HG02973 (cell line): ENCODE measurements at regions not wholly inside any gene's neighbourhood (a gene's known extent, or its start where the extent isn't known, plus 50 kb on each side); places are given as distances from the start of the nearest gene placed in this dataset.
"Not testable (repeated sequence)": the region's sequence is repeated elsewhere in the genome, so short reads cannot be mapped to it uniquely, and the experiment has no call there.

Source experiments
- ATAC-seq: cut with Tn5 transposase; IDR thresholded peaks from one replicate; pipeline ENCODE4 v1.9.1; 2021; ENCODE audit warnings: moderate library complexity; ENCODE audit not compliant: unreplicated experiment

DNA sequence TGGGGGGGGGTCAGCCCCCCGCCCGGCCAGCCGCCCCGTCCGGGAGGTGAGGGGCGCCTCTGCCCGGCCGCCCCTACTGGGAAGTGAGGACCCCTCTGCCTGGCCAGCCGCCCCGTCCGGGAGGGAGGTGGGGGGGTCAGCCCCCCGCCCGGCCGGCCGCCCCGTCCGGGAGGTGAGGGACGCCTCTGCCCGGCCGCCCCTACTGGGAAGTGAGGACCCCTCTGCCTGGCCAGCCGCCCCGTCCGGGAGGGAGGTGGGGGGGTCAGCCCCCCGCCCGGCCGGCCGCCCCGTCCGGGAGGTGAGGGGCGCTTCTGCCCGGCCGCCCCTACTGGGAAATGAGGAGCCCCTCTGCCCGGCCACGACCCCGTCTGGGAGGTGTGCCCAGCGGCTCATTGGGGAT, 210.7 kb upstream of the RPL34 start:
- not testable (repeated sequence) for ATAC-seq

DNA sequence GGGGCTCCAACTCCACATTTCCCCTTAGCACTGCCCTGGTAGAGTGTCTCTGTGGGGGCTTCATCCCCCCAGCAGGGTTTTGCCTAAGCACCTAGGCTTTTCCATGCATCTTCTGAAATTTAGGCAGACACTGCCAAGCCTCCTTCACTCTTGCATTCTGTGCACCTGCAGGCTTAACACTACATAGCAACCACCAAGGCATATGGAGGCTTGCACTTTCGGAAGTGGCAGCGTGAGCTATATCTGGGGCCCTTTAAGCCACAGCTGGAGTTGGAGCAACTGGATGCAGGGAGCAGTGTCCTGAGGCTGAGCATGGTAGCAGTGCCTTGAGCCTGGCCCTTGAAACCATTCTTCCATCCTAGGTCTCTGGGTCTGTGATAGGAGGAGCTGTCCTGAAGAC, 214.8 kb upstream of the RPL34 start:
- ATAC-seq = no peak

DNA sequence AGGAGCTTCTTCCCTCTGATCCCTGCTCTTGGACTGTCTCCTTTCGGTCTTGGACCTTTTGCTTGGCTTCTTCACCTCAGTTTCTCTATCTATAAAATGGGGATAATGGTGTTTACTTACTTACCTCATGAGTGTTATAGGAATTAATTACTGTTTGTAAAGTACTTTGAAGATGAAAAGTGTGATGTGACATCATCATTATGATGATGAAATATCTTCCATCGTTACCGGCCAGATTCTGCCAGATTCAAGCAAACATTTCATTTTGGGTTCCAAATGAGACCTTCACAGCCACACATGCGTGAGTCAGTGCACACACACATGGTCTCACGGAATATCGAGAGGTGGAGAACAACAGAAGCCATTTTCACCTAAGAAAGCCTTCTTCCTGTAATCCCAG, 220.1 kb upstream of the RPL34 start:
- no peak for ATAC-seq

DNA sequence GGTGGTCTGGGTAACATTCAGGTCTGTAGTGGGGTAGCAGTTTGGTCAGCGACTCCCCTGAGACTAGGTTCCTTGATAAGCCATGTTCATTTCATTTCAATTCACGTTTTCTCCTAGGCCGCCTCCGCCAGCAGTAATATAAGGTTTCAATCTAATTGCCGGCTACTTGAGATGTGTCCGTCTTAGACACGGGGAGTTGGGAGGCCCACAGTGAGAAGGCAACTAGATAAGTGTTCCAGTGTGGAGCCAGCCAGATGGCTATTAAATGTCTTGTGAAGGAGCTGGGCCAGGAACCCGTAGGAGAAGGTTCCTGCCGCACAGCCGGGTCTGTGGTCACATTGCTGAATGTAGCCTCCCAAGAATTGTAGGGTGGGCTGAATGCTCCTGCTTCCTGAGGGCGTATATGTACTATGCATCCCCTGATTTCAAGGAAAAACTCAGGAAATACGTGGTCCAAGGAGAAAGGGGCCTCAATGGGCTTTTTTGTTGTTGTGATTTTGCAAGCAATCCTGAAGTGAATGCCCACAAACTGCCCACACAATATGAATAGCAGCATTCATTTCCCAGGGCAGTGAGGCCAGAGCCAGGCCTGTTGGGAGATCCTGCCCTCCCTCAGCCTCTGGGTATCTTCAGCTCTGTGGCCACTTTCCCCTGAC, 220.6 kb upstream of the RPL34 start:
- no peak for ATAC-seq

DNA sequence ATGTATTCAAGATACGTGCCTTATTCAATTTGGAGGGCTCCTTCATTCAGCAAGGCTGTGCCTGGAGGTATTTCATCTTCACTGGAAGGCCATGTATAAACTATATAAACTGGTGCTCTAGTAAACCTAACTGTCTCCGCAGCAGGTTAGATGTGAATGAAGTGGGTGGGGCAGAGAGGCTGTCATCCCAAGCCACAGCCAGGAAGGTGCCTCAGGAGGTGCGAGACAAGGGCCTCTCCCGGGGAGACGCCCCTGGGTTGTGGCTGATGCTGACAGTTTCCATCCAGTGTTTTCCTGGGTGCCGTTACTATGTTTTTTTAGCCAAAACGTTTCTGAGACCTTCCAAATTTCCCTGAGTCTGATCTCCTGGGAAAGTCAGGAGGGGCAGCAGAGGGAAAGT, 221.5 kb upstream of the RPL34 start:
- ATAC-seq = no peak

DNA sequence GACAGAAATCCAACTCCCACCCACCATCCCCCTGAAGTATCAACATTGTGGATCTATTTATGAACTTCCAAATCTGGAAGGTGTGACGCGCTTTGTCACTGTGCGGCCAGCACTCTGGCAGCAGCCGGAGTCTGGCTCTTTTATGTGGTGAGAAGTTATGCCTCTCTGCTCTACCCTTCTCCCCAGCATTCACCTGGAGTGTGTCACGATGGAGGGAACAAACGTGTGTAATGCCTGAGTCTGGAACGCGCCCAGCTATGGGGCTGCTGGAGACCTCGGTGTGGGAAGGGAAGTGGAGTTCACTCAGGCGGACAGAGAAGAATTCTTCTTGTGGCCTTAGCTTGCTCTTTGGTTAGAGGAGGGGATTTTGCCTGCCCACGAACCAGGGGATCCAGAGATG, 222.1 kb upstream of the RPL34 start:
- no peak for ATAC-seq

DNA sequence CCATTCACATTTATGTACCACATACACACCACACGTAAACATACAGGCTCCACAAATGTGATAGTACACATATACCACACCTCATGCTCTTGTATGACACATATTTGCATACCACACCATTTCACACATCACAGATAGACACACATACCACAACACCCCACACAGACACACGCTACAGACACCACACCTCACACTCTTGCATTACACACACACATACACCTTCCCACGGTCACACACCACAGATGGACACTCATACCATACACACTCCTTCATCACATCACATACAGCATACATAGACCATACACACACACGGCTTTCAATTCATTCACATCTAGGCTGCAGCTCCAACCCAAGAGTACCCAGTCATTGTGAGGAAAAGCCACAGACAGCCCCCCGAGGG, 222.5 kb upstream of the RPL34 start:
- ATAC-seq = no peak

DNA sequence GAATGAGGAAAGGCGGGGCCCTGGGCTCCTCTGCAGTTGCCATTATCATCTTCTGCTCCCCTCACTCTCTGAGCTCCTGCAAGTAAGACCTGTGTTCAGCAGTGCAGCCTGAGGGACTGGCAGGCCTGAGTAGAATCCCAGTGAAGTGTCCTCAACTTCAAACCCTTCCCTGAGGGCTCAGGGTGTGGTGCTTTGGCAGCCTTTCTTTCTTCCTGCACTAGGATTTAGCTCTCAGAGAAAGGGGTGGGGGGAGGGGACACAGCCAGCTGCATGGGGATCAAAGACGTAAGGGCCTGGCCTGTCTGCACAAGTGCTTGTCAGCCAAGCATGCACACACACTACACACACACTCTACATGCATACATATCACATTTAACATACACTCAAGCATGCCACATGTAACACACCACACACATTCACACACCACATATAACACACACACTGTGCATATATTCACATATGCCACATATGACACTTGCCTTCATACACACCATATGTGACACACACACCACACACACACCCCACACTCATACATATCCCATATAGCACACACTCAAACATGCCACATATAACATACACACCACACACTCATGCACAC, 223.4 kb upstream of the RPL34 start:
- no peak for ATAC-seq

DNA sequence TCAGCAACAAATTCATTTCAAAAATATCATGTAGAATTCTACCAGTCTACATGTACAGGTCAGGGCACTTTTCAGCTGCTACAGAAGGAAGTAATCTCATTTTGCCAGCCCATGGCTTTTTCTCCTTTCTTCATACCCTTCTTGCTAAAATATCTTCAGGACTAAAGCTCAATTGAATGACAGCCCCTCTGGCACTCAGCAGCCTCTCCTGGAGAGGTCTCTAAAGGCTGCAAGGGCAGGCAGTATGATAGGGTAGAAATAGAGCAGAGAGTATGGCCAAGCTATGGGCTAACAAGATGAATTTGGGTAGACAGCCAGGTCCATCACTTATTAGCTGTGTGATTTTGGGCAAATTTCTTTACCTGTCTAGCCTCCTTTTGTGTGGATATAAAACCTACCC, 224.6 kb upstream of the RPL34 start:
- ATAC-seq = no peak

DNA sequence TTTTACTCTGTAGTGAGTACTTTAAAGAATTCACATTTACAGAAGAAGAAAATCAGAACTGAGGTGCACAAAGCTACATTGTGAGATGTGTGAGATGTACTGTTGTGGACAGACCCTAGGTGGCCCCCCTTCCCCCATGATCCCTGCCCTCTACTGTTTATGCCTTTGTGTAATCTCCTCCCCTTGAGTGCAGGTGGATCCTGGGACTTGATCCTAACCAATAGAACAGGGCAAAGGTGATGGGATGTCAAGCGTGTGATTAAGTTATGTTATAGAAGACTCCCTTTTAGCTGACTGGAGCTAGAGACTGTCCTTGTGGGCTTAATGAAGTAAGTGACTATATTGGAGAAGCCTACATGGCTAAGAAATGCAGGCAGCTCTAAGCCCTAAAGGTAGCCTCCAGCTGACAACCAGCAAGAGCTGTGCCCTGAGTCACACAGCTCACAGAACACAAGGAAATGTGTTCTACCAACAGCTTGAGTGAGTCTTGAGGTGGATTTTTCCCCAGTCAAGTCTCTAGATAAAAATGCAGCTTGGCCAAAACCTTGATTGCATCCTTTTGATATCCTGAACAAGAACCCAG, 225.2 kb upstream of the LEF1 start:
- ATAC-seq = no peak

DNA sequence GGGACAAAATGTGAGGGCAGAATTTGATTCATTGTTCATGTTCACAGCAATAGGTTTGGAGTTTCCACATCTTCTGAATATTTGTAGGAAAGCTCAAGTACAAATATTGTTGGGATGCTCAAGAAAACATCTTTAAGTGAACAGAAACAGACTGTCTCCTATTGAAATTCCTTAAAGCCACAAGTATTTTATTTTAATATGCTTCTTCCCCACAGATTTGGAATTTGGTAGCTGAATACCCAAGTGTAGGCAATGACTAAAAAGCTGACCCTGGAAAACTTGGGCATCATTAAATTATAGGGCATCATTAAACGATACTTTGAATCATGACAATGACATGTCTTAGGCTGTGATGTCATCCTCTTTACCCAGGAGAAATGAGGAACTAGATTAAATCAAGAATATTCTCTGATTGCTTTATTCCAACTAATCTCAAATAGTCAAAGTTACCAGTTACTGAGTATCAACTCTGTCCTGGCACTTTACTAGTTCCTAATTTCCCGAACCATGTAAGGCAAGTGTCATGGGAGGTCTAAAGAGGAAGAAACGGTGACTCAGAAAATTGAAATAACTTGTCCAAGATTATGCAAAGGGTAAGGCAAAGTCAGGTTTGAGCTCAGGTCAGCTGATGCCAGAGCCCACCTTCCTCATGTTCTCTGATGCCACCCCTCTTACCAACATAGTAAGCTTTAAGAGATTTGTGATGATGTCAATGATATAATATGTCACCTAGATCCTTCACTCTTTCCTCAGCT, 223.1 kb upstream of the LEF1 start:
- no peak for ATAC-seq

DNA sequence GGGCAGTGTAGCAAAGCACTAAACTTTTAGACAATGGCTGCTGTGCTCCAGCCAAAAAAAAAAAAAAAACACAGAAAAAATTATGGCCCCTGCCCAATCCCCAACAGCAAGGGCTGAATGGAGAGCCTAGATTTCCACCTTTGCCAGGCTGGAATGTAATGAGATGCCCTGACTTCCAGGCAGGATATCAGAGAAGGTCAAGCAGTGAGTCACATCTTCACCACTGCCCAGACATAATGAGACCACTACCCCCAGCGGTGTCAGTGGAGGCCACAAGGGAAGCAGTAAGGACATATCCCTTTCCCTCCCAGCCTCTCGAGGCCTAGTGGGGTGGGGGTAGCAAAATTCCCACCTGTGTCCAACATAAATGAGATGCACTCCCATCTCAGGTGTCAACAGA, 216.3 kb upstream of the LEF1 start:
- ATAC-seq = no peak

DNA sequence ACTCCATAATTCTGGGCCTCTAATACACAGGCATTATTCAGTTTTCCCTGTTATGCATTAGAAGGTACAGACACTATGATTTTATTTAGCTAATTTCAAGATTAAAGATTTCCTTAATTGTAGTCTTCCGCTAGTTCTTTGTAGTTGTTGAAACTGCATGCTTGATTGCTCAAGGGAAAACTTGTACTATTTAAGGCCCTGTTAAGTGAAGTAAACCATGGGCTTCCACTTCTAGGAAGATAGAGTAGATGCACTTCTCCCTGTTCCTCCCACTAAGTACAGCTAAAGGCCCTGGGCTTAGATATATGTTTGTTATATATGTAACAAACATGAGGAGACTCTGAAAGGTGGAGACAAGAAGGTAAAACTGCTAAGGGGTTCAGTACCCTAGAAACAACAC, 215.8 kb upstream of the LEF1 start:
- ATAC-seq = no peak

DNA sequence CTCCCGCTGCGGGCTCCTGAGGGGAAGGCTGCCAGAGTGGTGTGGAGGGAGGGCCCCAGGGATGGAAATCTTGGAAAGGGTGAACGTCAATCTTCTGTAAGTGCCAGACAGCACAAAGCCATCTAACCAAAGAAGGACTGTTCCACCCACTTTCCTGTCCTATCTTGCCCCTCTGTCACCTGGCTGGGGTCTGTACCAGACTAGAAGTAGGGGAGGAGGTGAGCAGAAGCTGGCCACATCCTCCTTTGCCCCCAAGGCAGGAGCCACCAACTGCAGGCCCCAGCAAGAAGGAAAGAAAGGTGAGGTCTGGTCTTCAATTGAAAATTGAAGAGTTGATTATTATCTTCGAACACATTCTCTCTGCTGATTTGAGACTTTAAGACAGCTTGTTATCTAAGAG, 214.4 kb upstream of the LEF1 start:
- ATAC-seq = no peak

DNA sequence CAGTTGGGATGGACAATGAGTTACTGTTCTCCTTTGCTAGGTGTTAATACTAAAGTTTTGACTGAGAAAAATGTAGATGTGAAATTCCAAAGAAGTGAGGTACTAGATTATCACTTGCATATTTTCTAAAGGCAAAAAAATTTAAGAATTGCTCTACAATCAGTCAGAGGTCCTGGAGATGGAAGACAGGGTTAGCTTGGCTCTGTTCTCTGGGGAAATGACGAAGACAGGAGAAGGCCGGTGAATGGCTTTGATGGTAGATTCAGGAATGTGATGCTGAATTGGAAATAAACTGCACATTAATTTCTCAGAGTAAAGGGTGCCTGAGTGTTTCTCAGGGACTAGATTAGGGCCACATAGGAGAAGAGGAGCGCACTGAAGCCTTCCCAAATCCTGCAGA, 214.0 kb upstream of the LEF1 start:
- ATAC-seq = no peak

DNA sequence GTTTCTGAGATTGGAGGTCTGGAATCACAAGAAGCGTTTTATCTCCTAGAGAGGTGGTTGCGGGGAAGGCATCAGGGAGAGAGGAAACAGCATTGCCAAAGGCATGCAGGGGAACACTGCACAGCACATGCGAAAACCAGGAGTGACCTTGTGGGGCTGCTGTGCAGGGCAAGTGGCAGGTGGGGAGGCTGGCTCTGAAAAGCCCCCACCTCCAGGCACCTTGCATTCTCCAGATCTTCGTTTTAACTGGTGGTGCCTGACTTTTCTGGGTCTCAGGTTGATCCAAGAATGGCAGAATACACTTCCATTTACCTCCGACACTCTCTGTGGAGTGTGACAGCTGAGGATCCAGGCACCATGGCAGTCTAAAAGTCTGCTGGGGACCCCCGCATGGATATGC, 209.4 kb upstream of the LEF1 start:
- ATAC-seq = no peak

DNA sequence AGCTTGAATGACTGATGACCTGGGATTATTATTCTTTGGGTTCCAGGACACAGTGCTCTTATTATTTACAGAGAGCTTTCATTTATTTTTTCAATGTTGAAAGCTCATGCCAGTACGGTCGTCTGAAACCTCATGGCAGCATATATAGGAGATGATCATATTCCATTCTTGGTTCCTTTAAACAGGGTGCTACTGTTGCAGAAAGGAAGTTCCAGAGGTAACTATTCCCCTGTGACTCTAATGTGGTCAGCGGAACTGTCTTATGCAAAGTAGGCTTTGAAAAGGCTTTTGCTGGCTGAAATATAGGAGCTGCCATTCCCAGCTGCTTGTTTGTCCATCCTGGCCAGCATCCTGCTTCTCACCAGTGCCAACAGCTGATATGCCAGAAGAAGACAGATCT, 208.3 kb upstream of the LEF1 start:
- no peak for ATAC-seq

DNA sequence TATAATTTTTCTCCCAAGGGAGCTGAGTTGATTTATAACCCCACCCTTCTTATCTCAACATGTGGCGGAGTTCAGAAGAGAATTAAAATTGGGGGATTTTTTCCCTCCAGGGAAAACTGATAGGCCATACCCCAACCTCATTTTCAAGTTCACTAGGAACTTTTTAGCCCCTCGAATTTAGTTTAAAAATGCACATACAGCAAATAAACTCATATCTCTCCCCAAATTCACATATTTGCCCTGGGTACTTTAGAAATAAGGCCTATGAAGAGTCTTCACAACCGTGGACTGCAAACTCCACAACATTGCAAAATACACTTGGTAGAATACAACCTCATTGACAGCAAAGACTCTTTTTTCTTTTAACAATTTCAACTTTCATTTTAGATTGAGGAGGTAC, 206.7 kb upstream of the LEF1 start:
- ATAC-seq = no peak

DNA sequence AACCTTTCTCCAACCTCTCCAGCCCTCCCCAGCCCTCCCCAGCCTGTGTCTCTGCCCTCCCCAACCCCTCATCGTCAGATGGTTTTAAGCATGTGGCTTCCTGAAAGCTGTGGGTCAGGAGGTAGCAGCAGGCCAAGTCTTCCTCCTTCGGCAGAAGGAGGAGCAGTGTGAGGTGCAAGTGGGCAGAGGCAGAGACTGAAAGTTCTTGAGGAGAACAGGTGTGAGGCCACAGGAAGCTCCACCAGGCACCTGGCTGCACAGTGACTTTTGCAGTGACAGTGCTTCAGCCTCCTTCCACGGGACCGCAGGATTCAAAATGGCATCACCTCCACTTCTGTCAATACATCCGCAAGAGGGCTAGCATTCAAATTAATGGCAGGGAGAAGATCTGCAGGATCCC, 203.9 kb upstream of the LEF1 start:
- no peak for ATAC-seq

DNA sequence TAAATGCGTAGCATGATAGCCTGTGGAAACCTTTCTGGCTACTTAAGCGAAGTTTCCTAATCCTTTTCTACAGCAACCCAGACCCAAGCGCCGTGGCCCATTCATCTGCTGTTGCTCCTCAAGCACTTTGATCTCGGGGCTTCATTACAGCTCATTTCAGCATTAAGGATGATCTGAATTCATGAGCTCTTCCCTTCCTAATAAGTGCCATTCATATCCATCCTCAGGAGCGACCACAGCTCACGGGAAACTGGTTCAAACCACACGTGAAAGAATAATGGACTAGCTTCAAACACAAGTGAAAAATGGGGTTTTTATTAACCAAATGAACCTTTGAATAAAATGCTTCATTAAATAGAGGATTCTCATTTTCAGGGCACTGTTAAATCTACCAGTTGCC, 202.6 kb upstream of the LEF1 start:
- no peak for ATAC-seq

DNA sequence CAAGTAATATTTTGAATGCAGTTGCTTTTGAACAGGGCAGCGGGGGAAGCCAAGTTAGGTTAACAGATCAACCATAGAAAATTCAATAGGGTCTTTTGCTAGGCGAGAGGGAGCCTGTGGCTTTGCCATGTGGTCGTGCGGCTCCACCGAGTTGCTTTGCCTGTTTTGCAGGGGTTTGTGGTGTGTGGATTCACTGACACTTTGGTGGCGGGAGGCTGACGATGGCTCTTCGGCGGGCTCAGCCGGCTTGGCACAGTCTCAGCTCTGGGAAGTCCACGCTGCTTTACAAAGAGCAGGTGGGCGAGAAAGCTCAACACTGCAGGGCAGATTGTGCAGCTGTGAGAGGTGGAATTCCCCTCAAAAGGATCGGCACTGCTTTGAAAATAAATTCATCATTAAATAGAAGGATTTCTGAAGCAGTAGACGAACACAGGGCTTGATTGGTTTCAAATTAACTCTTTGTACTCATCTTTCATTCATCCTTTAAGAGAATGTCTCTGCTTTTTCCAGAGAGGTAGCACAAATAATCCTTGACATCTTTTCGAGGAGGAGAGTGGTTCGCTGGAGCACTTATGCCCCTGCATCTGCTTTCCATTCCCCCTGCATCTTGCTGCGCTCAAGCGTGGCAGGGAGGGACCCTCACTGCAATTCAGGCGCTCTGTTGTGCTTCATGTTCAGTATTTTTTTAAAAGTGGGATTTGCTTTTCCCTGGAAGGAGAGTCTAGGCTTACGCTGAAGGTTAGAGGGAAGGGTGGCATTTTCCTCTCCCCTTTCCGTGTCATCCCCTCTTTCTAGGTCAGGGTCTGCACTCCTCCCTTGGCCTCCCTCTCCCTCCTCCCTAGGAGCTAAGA, 201.8 kb upstream of the LEF1 start:
- no peak for ATAC-seq
